DOHH2 (cell line): ENCODE measurements at regions not wholly inside any gene's neighbourhood (a gene's known extent, or its start where the extent isn't known, plus 50 kb on each side); places are given as distances from the start of the nearest gene placed in this dataset.

ENCODE experiments used
- H3F3A ChIP-seq: fragments of 200-600 bp; sonication (generic), shearing (Covaris generic); 2 replicates; pipeline ENCODE4 v1.6.0; 2016; ENCODE audit warnings: antibody characterized with exemption, mild to moderate bottlenecking; ENCODE audit not compliant: control insufficient read depth, insufficient read depth
- H3K27ac ChIP-seq: fragments of 200-600 bp; sonication (generic); 2 replicates; pipeline ENCODE4 v1.5.1; 2014; ENCODE audit warnings: low read depth, mild to moderate bottlenecking, low read length, moderate library complexity
- H3K27me3 ChIP-seq: fragments of 200-600 bp; sonication (generic); 2 replicates; pipeline ENCODE4 v1.6.1; 2014; ENCODE audit warnings: mild to moderate bottlenecking, low read length, mixed read lengths; ENCODE audit not compliant: control insufficient read depth
- H3K36me3 ChIP-seq: fragments of 200-600 bp; sonication (generic); 2 replicates; pipeline ENCODE4 v1.6.1; 2014; ENCODE audit warnings: mild to moderate bottlenecking, low read length, moderate library complexity, mixed read lengths; ENCODE audit not compliant: control insufficient read depth
- H3K4me1 ChIP-seq: fragments of 200-600 bp; sonication (generic); 2 replicates; pipeline ENCODE4 v1.6.1; 2014; ENCODE audit warnings: mild to moderate bottlenecking, low read length, mixed read lengths; ENCODE audit not compliant: control insufficient read depth
- H3K4me2 ChIP-seq: fragments of 200-600 bp; sonication (generic); 2 replicates; pipeline ENCODE4 v1.6.0; 2014; ENCODE audit warnings: mild to moderate bottlenecking, low read length, moderate library complexity
- H3K4me3 ChIP-seq: fragments of 200-600 bp; sonication (generic); 2 replicates; pipeline ENCODE4 v1.5.1; 2014; ENCODE audit warnings: mild to moderate bottlenecking, low read length, mixed read lengths
- H3K79me2 ChIP-seq: fragments of 200-600 bp; sonication (generic); 2 replicates; pipeline ENCODE4 v1.6.1; 2014; ENCODE audit warnings: mild to moderate bottlenecking, low read length, mixed read lengths; ENCODE audit not compliant: control insufficient read depth
- H3K9me2 ChIP-seq: fragments of 200-600 bp; sonication (generic); replicated peaks from 2 replicates; pipeline ENCODE4 v1.6.1; 2014; ENCODE audit warnings: mild to moderate bottlenecking, low read length, mixed read lengths; ENCODE audit not compliant: control insufficient read depth
- H3K9me3 ChIP-seq: fragments of 200-600 bp; sonication (generic); 2 replicates; pipeline ENCODE4 v1.6.1; 2014; ENCODE audit warnings: antibody characterized with exemption, low read length, mixed read lengths; ENCODE audit not compliant: control insufficient read depth, insufficient read depth
- H4K20me1 ChIP-seq: fragments of 200-600 bp; sonication (generic); 2 replicates; pipeline ENCODE4 v1.6.0; 2014; ENCODE audit warnings: low read depth, mild to moderate bottlenecking, antibody characterized with exemption, low read length, moderate library complexity; ENCODE audit not compliant: control insufficient read depth, insufficient read depth
- EZH2phosphoT487 ChIP-seq: fragments of 200-600 bp; sonication (generic); IDR thresholded peaks from 2 replicates; pipeline ENCODE4 v1.6.1; 2017; ENCODE audit warnings: borderline replicate concordance, mild to moderate bottlenecking, antibody characterized with exemption, low read length, moderate library complexity, mixed read lengths
- TF ChIP-seq, protein P1 (sequence below): fragments of 200-600 bp; sonication (generic); IDR thresholded peaks from one replicate; pipeline ENCODE4 v1.5.1; 2014; ENCODE audit warnings: antibody characterized with exemption, mild to moderate bottlenecking, low read depth, low read length; ENCODE audit not compliant: poor library complexity, severe bottlenecking

DNA sequence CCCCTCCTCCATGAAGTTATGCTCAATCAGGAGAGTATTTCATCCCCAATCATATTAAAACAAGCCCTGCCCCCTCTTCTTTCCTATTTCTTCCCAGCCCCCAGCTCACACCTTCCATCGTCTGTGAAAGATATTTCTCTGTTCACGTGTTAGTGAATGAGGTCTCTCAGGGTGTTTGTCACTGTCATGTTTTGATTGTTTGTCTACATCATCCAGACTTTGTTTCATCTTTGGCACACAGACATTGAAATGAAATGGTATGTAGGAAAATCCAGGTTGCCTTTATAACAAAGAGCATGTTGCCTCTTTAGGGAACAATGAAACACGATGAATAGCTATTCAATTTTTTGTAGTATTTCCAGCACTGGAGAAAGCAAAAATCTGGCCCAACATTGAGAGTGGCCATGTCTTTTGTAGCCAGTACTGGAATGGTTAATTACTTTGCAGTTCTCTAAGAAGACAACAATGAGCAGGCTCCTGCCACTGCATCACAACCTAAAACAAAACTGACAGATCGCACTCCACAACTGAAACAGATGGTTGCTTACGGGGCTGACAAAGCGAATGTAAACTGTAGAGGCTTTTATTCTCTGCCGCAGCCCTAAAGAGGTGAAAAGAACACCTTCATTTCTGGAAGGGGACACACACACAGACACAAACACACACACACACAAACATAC, 543.6 kb upstream of the CITED2 start:
- H3F3A ChIP-seq = no peaks in the 10 kb centered on the region
- no peaks in the 10 kb centered on the region for H3K9me3 ChIP-seq
- no peak overlapping the region for H3K4me2 ChIP-seq
- no peak for TF ChIP-seq EZH2phosphoT487
- TF ChIP-seq, protein P1, sequence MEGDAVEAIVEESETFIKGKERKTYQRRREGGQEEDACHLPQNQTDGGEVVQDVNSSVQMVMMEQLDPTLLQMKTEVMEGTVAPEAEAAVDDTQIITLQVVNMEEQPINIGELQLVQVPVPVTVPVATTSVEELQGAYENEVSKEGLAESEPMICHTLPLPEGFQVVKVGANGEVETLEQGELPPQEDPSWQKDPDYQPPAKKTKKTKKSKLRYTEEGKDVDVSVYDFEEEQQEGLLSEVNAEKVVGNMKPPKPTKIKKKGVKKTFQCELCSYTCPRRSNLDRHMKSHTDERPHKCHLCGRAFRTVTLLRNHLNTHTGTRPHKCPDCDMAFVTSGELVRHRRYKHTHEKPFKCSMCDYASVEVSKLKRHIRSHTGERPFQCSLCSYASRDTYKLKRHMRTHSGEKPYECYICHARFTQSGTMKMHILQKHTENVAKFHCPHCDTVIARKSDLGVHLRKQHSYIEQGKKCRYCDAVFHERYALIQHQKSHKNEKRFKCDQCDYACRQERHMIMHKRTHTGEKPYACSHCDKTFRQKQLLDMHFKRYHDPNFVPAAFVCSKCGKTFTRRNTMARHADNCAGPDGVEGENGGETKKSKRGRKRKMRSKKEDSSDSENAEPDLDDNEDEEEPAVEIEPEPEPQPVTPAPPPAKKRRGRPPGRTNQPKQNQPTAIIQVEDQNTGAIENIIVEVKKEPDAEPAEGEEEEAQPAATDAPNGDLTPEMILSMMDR = no peak
- H3K27ac ChIP-seq = no peak overlapping the region
- no peak overlapping the region for H3K4me3 ChIP-seq
- H3K36me3 ChIP-seq = no peaks in the 10 kb centered on the region
- no peaks in the 10 kb centered on the region for H3K79me2 ChIP-seq
- H3K9me2 ChIP-seq = no peaks in the 10 kb centered on the region
- peaks cover 15% of the 10 kb centered on the region for H3K4me1 ChIP-seq
- H3K27me3 ChIP-seq = peaks cover 3% of the 10 kb centered on the region; the same call in 1 of the 2 replicates
- no peaks in the 10 kb centered on the region for H4K20me1 ChIP-seq

DNA sequence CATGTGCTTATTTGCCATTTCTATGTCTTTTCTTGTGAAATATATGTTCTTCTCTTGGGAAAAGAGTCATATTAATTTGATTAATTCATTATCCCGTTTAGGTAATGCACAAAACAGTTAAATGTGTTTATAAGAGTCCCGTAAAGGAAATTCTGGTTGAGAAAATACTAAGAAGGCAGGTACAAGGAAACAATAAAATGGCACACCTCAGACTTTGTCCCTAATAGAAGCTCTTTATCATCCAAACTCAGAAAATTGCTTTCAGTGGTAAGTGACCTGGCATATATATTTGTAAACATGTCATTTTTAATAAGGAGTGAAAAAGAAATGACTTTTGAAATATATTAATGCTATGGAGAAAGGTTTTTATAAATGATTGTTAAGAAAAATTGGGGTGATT, 540.5 kb upstream of the CITED2 start:
- no peak overlapping the region for H3K27ac ChIP-seq
- H4K20me1 ChIP-seq = no peaks in the 10 kb centered on the region
- no peaks in the 10 kb centered on the region for H3K9me3 ChIP-seq
- no peak overlapping the region for H3K4me3 ChIP-seq
- no peak overlapping the region for H3K4me2 ChIP-seq
- no peak for TF ChIP-seq EZH2phosphoT487
- TF ChIP-seq, protein P1 = no peak
- no peaks in the 10 kb centered on the region for H3K79me2 ChIP-seq
- H3F3A ChIP-seq = no peaks in the 10 kb centered on the region
- peaks cover 8% of the 10 kb centered on the region for H3K4me1 ChIP-seq
- H3K36me3 ChIP-seq = no peaks in the 10 kb centered on the region
- H3K27me3 ChIP-seq = no peaks in the 10 kb centered on the region
- H3K9me2 ChIP-seq = no peaks in the 10 kb centered on the region

DNA sequence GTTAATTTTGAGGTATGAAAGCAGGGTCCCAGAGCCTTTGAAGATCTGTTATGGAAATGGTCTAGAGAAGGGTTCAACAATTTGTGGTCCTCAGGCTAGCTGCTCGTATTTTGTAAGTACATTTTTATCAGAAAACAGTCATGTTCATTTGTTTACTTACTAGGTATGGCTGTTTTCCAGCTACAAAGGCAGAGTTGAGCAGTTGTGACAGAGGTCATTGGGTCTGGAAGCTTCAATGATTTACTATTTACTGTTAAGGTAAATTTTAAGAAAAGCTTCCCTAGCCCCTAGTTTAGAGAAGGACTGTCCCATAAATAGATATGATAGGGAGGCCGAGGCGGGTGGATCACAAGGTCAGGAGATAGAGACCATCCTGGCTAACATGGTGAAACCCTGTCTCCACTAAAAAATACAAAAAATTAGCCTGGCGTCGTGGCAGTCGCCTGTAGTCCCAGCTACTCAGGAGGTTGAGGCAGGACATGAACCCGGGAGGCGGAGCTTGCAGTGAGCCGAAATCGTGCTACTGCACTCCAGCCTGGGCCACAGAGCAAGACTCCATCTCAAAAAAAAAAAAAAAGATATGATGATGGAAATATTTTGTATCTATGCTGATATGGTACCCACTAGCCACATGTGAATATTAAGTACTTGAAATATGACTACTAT, 538.4 kb upstream of the CITED2 start:
- Histone ChIP-seq H3K36me3 (no peaks in the 10 kb centered on the region), H3K9me3 (no peaks in the 10 kb centered on the region), H3K27ac (no peak overlapping the region), H3K4me3 (no peak overlapping the region), H3F3A (no peaks in the 10 kb centered on the region), H3K4me1 (no peaks in the 10 kb centered on the region), H3K79me2 (no peaks in the 10 kb centered on the region), H4K20me1 (no peaks in the 10 kb centered on the region), H3K27me3 (no peaks in the 10 kb centered on the region), H3K9me2 (no peaks in the 10 kb centered on the region), H3K4me2 (no peak overlapping the region)
- TF ChIP-seq, protein P1 = no peak
- TF ChIP-seq EZH2phosphoT487 = no peak
